ENCODE measurements at regions not wholly inside any gene's neighbourhood (a gene's known extent, or its start where the extent isn't known, plus 50 kb on each side); places are given as distances from the start of the nearest gene placed in this dataset.

DNA sequence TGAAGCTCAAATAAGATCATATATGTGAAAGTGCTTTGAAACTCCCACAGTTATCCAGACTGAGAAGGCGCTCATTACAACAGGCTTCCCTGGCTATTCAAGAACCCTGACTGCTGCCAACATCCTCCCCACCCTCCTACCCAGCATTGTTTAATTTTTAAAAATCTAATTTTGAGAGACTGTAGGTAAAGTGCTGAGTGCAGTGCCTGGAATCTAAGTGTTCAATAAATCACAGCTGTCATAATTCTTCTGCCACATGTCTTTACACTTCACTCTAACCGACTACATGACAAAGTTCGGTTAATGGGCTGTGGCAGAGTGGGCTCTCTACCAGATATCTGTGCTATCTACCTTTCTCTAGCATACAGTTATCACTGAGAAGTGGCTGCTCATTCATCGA, 255.6 kb upstream of the C9orf72 start:
- H2AK5ac ChIP-seq (ENCODE audit: insufficient read length, low read length), result no peak overlapping the region
- H3K18ac ChIP-seq (ENCODE audit: insufficient read length, low read depth, low read length), result no peak overlapping the region
- H4K91ac ChIP-seq (ENCODE audit: insufficient read length, low read depth, low read length), result no peak overlapping the region
- Mint-ChIP-seq H3K4me1 (peaks cover 0 to 4% of the 10 kb centered on the region in 2 experiments; a peak in 3 of 4 replicates), H3K4me3 (no peak overlapping the region), H3K36me3 (ENCODE audit: insufficient read depth in 1 of 3, low read depth in 3 of 3) (no peaks in the 10 kb centered on the region; a peak in 1 of 7 replicates), H3K27me3 (ENCODE audit: low read depth) (no peaks in the 10 kb centered on the region), H3K9me3 (no peaks in the 10 kb centered on the region; a peak in 1 of 5 replicates), H3K27ac (no peak overlapping the region)
- no peak overlapping the region for H3K23ac ChIP-seq (ENCODE audit: insufficient read length, low read depth, low read length)
- H3K27ac ChIP-seq (ENCODE audit: insufficient read length, low read depth, low read length), result no peak overlapping the region
- no peak overlapping the region for H2BK20ac ChIP-seq (ENCODE audit: low read depth, low read length, poor library complexity, severe bottlenecking)
- no peak for DNase-seq
- H3K9ac ChIP-seq (ENCODE audit: extremely low read depth, insufficient read length, low read length), result no peak overlapping the region
- no peaks in the 10 kb centered on the region for H3K4me1 ChIP-seq (ENCODE audit: insufficient read depth, low read length)
- H4K20me1 ChIP-seq (ENCODE audit: control insufficient read depth, insufficient read depth, insufficient read length), result no peaks in the 10 kb centered on the region
- no peak overlapping the region for H4K5ac ChIP-seq (ENCODE audit: insufficient read length, low read depth, low read length)
- no peak overlapping the region for H2BK120ac ChIP-seq (ENCODE audit: low read depth, low read length, poor library complexity, severe bottlenecking)
- no peaks in the 10 kb centered on the region for H3K79me2 ChIP-seq (ENCODE audit: insufficient read depth, low read length)
- H2BK12ac ChIP-seq (ENCODE audit: insufficient read length, low read depth, low read length), result no peak overlapping the region
- H3K14ac ChIP-seq (ENCODE audit: insufficient read depth, low read length), result no peak overlapping the region
- no peaks in the 10 kb centered on the region for H3K23me2 ChIP-seq (ENCODE audit: insufficient read length, low read depth, low read length, poor library complexity, severe bottlenecking)
- H3K79me1 ChIP-seq (ENCODE audit: insufficient read depth, low read depth, low read length, poor library complexity, severe bottlenecking), result no peaks in the 10 kb centered on the region
- no peak overlapping the region for H3T11ph ChIP-seq (ENCODE audit: low read length)
- H3K9me3 ChIP-seq (ENCODE audit: control insufficient read depth, low read depth, low read length), result no peaks in the 10 kb centered on the region
- H3K4me2 ChIP-seq (ENCODE audit: insufficient read depth, insufficient read length, low read length), result no peak overlapping the region
- H3K4ac ChIP-seq (ENCODE audit: low read depth, low read length), result no peak overlapping the region
- no peak overlapping the region for H3K56ac ChIP-seq (ENCODE audit: insufficient read length, low read depth, low read length)
- H4K8ac ChIP-seq (replicated peaks; ENCODE audit: insufficient read length, low read depth, low read length), result no peak overlapping the region
- no peak overlapping the region for H2BK5ac ChIP-seq (ENCODE audit: insufficient read length, low read length)
- no peak overlapping the region for H2AFZ ChIP-seq (ENCODE audit: low read length)
- WGBS (ENCODE audit: extremely low coverage, insufficient read length, low lambda C conversion rate), result no CpG with 5 or more reads among the region's 4 CpGs
- TF ChIP-seq, protein P1, sequence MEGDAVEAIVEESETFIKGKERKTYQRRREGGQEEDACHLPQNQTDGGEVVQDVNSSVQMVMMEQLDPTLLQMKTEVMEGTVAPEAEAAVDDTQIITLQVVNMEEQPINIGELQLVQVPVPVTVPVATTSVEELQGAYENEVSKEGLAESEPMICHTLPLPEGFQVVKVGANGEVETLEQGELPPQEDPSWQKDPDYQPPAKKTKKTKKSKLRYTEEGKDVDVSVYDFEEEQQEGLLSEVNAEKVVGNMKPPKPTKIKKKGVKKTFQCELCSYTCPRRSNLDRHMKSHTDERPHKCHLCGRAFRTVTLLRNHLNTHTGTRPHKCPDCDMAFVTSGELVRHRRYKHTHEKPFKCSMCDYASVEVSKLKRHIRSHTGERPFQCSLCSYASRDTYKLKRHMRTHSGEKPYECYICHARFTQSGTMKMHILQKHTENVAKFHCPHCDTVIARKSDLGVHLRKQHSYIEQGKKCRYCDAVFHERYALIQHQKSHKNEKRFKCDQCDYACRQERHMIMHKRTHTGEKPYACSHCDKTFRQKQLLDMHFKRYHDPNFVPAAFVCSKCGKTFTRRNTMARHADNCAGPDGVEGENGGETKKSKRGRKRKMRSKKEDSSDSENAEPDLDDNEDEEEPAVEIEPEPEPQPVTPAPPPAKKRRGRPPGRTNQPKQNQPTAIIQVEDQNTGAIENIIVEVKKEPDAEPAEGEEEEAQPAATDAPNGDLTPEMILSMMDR (conservative IDR thresholded peaks at IDR 0.05), result no peak
- no peaks in the 10 kb centered on the region for H3K27me3 ChIP-seq (ENCODE audit: insufficient read depth, low read length)
- no peak overlapping the region for H2BK15ac ChIP-seq (ENCODE audit: low read depth, low read length)

All from H9 (cell line).